Upper lobe of right lung (tissue), 1 donor: ENCODE measurements at regions not wholly inside any gene's neighbourhood (a gene's known extent, or its start where the extent isn't known, plus 50 kb on each side); places are given as distances from the start of the nearest gene placed in this dataset.

Experiments used
- ATAC-seq: fragments of 200-7000 bp; cut with Tn5 transposase; one replicate; pipeline ENCODE4 v1.9.1; 2020; ENCODE audit warnings: mild to moderate bottlenecking, moderate library complexity
- DNase-seq: peaks from one replicate; pipeline ENCODE4 v3.0.0-alpha.2; 2020
- H3K27ac ChIP-seq: fragments of 200-600 bp; one replicate; pipeline ENCODE4 v1.8.0; 2022
- H3K27me3 ChIP-seq: fragments of 200-600 bp; one replicate; pipeline ENCODE4 v1.8.0; 2022; ENCODE audit warnings: mild to moderate bottlenecking
- H3K36me3 ChIP-seq: fragments of 200-600 bp; one replicate; pipeline ENCODE4 v1.8.0; 2022
- H3K4me1 ChIP-seq: fragments of 200-600 bp; one replicate; pipeline ENCODE4 v1.8.0; 2022
- H3K4me3 ChIP-seq: fragments of 200-600 bp; one replicate; pipeline ENCODE4 v1.8.0; 2022; ENCODE audit warnings: mild to moderate bottlenecking
- H3K9me3 ChIP-seq: fragments of 200-600 bp; one replicate; pipeline ENCODE4 v1.8.0; 2022
- CTCF ChIP-seq: fragments of 200-600 bp; IDR thresholded peaks from one replicate; pipeline ENCODE4 v1.8.0; 2022; ENCODE audit warnings: antibody characterized with exemption
- intact Hi-C: fragments of 100-400 bp; cut with DNase I; formaldehyde crosslinking; loops from one replicate; pipeline ENCODE4 v1.11.0; 2022
- donor health status: DM: no; HTN: yes; CAD: no; lungs with severe emphysema.

- no peak overlapping the region for H3K27ac ChIP-seq
- intact Hi-C loops, result no loop called here
- DNase-seq (no peak), ATAC-seq (no peak)
- no peaks in the 10 kb centered on the region for H3K9me3 ChIP-seq
- H3K36me3 ChIP-seq, result no peaks in the 10 kb centered on the region
- H3K4me1 ChIP-seq, result no peaks in the 10 kb centered on the region
- no peak overlapping the region for H3K4me3 ChIP-seq
- TF ChIP-seq CTCF, result no peak
- no peaks in the 10 kb centered on the region for H3K27me3 ChIP-seq
Observed at GRCh38 chr14:66381755-66382154, 104.4 kb upstream of the CCDC196 start.

GRCh38 chr14:66383257-66383656, 102.9 kb upstream of the CCDC196 start:
- Histone ChIP-seq H3K27me3 (no peaks in the 10 kb centered on the region), H3K4me3 (no peak overlapping the region), H3K36me3 (no peaks in the 10 kb centered on the region), H3K9me3 (no peaks in the 10 kb centered on the region), H3K27ac (no peak overlapping the region), H3K4me1 (no peaks in the 10 kb centered on the region)
- DNase-seq (no peak), ATAC-seq (no peak)
- no peak for TF ChIP-seq CTCF
- intact Hi-C loops, result no loop called here

- no peak overlapping the region for H3K4me3 ChIP-seq
- H3K27me3 ChIP-seq, result no peaks in the 10 kb centered on the region
- DNase-seq (no peak), ATAC-seq (no peak)
- intact Hi-C loops, result no loop called here
- H3K27ac ChIP-seq, result no peak overlapping the region
- no peak for TF ChIP-seq CTCF
- H3K4me1 ChIP-seq, result no peaks in the 10 kb centered on the region
- H3K9me3 ChIP-seq, result no peaks in the 10 kb centered on the region
- H3K36me3 ChIP-seq, result no peaks in the 10 kb centered on the region
Observed at GRCh38 chr14:66383771-66384170, 102.4 kb upstream of the CCDC196 start.

- intact Hi-C loops, result no loop called here
- ATAC-seq (no peak), DNase-seq (no peak)
- no peak for TF ChIP-seq CTCF
- no peaks in the 10 kb centered on the region for H3K4me1 ChIP-seq
- H3K27me3 ChIP-seq, result no peaks in the 10 kb centered on the region
- H3K36me3 ChIP-seq, result no peaks in the 10 kb centered on the region
- H3K27ac ChIP-seq, result no peak overlapping the region
- no peaks in the 10 kb centered on the region for H3K9me3 ChIP-seq
- no peak overlapping the region for H3K4me3 ChIP-seq
Observed at GRCh38 chr14:66388516-66388915, 97.7 kb upstream of the CCDC196 start.

GRCh38 chr14:66389481-66389880, 96.7 kb upstream of the CCDC196 start:
- Histone ChIP-seq H3K27me3 (no peaks in the 10 kb centered on the region), H3K36me3 (no peaks in the 10 kb centered on the region), H3K9me3 (no peaks in the 10 kb centered on the region), H3K27ac (no peak overlapping the region), H3K4me3 (no peak overlapping the region), H3K4me1 (no peaks in the 10 kb centered on the region)
- ATAC-seq (no peak), DNase-seq (no peak)
- no peak for TF ChIP-seq CTCF
- intact Hi-C loops, result no loop called here

GRCh38 chr14:66395300-66395699, 90.9 kb upstream of the CCDC196 start:
- H3K4me1 ChIP-seq, result no peaks in the 10 kb centered on the region
- DNase-seq (no peak), ATAC-seq (no peak)
- intact Hi-C loops, result no loop called here
- no peak overlapping the region for H3K4me3 ChIP-seq
- H3K9me3 ChIP-seq, result no peaks in the 10 kb centered on the region
- no peak for TF ChIP-seq CTCF
- H3K27ac ChIP-seq, result no peak overlapping the region
- H3K36me3 ChIP-seq, result no peaks in the 10 kb centered on the region
- H3K27me3 ChIP-seq, result no peaks in the 10 kb centered on the region
